HG03575 (cell line): ENCODE measurements at regions not wholly inside any gene's neighbourhood (a gene's known extent, or its start where the extent isn't known, plus 50 kb on each side); places are given as distances from the start of the nearest gene placed in this dataset.

ENCODE experiments used
- ATAC-seq: cut with Tn5 transposase; IDR thresholded peaks from one replicate; pipeline ENCODE4 v1.9.1; 2021; ENCODE audit not compliant: unreplicated experiment, insufficient number of reproducible peaks, low FRiP score; ENCODE audit errors: extremely low read depth

DNA sequence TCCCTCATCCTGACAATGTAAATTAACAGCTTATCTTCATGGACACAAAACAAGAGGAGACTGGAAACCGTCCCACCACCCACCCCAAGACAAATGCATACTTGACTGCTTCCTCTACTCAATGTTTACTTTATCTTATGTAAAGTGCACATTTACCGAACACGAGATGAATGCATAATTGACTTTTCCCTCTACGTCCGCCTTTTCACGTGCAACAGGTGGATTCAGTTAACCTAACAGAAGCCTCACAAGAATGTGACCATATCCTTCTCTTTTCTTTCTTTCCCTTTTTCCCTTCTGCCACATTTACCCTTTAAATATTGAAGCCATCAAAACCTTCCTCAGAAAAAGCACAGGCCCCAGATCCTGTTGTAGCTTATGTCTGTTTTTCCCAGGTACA is 468.0 kb downstream of the UQCRFS1 start:
- no peak for ATAC-seq

DNA sequence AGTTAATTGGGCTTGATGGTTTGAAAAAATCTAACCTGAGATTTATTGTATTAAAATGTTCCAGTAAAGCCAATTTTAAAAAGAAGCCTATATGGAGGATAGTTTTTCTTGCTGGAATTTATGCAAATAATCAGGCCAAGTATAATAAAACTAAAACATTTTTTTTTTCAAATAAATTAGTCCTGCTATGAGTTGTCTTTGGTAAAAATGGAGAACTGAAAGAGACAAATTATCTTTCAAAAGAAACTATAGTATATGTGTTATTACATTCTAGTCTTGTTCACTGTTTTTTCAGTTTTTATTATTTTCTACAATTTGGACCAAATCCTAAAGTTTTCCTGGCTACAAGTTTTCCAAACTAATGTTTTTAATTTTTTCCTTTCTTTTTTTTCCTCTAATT is 468.9 kb downstream of the UQCRFS1 start:
- ATAC-seq: no peak

DNA sequence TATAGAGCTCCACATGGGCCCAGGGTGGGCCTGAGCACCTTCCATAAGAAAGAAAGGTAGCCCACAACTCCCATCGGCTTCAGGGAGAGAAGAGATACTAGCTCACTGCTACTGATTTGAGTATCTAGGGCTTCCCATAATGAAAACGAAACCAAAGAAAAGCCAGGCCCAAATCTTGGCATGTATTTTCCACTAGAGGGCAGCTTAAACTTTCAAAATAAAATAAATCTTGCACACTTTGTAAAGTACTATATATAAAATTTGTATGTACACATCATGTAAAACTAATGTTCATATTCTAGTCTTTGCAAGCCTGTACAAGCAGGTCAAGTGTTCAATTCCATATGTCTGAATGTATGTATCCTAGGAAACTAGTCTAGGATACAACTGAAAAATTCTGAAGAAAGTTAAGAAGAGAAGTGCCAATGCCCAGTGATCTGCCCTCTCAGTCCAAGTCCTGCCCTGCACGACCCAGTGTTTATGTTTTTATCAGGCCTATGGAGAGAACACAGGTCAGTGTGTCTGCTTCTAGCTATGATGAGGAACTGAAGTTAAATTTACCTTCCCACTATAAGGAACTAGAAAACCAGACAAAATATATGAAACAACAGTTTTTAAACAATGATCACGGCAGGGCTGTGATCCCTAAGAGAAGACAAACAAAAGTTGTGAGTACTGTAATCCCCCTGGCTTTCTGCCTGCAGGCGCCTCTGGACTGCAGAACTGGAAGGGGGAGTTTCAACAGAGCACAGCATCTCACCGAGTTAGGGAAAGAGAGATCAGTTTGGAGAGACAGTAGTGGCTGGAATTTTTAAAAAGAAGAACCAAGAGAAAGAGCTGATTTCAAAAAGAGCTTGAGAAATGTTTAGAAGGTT is 475.7 kb downstream of the UQCRFS1 start:
- no peak for ATAC-seq

DNA sequence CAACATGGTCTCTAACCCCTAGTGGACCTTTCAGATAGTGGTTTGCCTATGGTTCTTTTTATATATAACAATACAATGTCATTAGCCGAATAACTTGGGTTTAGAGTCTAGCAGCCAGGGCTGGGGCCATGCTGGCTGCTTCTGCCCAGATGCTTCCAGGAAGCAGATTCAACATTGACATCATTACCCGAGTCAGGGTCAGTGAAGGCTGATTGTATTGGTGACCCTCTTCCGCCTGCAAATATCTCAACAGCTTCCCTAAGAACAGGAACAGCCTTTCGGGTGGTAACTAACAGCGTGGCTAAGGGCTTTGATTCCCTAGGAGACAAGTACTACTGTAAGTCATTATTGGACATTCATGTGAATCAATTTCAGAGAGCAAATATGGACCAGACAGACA is 476.4 kb downstream of the UQCRFS1 start:
- ATAC-seq: no peak

DNA sequence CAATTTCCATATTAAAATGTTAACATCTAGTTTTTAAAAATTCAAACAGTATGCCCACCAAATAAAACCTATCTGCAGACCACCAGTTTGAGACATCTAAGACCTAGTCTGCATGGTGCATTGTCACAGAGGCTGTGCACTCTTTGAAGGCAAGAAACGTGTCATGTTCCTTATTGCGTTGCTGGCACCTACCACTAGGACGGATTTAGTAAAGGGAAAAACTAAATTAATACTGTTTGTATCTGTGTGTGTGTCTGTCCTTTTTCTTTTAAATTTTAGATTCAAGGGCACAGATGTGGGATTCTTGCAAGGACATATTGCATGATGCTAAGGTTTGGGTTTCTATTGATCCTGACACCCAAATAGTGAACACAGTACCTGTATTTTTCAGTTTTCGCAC is 481.4 kb downstream of the UQCRFS1 start:
- no peak for ATAC-seq

DNA sequence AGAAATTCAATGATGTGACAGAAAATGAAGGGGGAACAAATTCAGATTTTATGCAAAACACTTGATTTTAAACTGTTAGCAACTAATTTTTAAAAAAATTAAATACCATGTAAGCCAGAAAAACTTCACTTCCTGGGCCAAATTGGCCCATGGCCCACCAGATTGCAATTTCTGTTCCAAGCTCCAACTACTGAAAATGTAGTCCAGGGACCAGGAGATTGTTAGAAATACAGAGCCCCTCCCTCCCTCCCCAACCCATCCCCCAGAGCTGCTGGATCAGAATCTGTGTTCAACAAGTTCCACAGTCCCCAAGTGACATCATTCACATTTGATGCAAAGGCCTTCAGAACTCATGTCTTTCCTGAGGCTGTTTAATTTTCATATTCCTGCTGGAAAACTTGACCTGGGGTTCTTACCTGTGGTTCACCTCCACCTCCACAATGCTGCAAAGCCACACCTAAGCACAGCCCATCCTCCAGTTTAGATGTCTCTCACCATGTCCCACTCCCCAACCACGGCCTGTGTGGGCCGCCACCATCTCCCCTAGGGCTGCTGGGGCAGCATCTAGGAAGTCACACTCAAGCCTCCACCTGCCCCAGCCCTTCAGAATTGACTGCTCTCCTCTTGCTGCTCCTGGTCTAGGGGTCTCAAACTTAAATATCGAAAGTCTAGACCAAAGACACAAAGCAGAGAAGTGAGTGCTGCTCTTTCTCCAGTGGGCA is 482.0 kb downstream of the UQCRFS1 start:
- no peak for ATAC-seq

DNA sequence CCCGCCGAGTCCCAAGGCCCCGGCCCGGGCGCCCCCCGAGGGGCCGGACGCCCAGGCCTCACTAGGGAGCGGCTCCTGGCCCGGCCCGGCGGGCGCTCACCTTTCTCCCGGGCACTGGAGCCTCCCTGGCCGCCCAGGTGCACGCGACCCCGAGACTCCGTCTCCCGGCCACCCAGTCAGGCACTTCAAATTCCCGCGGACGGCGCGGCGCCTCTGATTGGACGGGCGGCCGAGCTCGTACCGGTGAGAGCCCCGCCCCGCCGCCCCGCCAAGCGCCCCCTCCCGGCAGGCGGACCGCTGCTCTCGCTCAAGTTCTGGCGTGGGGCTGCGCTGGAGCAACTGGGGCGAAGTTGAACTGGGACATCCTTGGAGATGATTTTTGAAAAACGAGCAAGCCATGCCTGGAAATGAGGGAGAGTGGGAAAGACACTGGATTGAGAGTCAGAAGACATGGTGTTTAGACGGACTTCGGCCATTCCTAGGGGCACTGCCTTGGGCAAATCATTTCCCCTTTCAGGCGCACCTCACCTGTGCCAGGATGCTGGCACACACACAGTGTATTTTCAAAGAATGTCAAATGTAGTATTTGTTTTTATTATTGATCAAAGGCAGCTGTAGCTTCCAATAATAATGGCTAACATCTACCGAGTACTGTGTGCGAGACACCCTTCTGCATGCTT is 485.3 kb downstream of the UQCRFS1 start:
- no peak for ATAC-seq

DNA sequence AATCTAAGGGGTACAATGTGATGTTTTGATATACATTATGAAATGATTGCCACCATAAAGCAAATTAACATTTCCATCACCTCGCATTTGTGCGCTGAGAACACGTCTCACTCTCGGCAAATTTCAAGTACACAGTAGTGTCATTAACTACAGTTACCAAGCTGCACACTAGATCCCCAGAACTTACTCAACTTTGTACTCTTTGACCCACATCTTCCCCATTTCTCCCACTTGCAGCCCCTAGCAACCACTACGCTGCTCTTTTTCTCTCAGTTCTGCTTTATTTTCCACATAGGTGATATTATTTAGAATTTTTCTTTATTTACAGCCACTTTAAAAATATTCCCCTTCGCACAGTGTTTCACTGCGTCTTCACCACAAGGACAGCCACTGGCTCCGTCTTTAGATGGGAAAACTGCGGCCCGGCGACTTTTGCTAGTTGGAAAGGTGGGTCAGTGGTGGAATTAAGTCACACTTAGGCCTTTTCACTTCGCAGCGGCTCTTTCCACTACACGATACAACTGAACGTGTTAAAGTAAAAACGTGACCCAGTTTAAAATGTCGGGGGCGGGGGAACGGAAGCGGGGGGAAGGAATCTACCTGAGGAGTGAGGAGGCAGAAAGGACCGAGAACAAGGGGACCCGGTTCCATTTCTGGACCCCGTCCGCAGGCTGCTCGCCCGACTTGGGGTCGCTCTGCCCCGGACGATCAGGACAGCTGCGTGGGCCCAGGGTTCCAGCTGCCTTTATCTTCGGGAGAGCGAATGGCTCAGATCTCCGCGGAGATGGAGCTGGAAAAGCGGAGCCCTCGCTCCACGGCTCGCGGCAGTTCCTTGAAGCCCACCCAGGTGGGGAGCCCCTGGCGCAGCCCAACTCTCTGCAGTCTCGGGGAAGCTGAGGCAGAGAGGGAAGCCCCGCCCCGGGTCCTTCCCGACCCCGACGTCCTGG is 486.1 kb downstream of the UQCRFS1 start:
- ATAC-seq: no peak

DNA sequence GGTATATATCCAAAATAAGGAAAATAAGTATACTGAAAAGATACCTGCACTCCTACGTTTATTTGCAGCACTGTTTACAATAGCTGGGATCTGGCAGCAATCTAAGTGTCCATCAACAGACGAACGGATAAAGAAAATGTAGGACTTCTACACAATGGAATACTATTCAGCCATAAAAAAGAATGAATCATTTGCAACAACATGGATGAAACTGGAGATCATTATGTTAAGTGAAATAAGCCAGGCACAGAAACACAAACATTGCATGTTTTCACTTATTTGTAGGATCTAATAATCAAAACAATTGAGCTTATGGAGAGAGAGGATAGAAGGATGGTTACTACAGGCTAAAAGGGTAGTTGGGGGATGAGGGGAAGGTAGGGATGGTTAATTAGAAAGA is 494.0 kb downstream of the UQCRFS1 start:
- no peak for ATAC-seq

DNA sequence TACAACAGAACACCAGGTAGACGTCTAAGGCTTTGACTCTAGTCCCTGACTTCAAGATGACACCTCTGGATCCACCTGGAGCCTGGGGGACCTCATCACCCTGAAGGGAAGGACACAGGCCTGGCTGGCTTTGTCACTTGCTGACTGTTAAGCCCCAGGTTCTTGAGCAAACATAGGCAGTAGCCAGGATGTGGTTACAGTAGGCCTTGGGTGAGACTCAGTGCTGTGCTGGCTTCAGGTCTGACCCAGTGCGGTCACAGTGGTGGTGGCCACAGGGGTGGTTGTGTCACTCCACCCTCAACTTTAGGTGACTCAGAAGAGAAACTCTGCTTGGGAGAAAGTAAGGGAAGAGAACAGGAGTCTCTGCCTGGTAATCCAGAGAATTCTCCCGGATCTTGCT is 497.8 kb downstream of the UQCRFS1 start:
- ATAC-seq: no peak

DNA sequence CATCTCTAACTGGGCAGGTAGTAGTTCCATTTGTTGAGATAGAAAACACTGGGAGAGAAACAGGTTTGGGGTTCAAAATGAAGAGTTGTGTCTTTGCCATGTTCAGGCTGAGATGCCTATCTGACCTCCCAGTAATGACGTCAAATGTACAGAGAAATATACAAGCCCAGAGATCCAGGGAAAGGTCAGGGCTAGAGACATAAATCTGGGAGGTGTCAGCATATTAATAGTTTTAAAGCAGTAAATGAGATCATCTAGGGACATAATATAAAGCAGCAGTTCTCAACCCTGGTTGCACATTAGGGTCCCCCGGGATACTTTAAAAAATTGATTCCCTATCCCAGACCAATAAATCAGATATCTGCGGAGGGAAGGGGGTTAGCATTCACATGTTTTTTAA is 501.5 kb downstream of the UQCRFS1 start:
- ATAC-seq: no peak

DNA sequence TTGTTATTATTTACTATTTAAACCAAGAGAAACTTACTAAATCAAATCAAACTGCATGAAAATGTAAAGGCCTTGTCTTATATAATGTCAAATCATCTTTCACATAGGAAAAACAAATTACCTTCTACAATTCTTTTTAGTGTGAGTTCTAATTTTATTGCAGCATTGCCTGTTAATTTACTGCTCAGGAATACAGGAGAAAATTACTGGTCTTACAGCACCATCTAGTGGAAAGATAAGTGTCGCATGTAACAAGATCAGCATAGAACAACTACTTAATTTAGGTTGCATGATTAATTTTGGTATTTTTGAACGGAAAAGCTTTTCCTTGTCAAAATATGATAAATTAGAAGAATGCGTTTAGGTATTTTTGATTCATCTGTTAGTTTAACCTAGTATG is 502.7 kb downstream of the UQCRFS1 start:
- ATAC-seq: no peak

DNA sequence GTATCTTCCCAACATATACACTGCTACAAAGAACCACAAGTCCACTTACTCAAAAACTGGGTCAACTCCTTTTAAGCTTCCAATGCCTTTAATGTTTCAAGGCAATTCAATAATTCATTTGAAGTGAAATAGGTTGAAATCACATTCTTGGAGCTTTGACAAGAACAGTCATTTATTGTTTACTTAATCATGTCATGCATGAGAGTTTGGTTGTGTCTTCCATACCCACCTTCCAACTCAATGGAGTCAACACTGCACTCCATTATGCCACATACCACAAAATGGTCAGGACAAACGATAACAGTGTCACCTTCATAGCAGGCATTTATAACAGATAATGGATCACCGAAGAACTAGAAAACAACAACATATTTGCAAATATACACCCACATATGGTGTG is 506.3 kb downstream of the UQCRFS1 start:
- ATAC-seq: no peak

DNA sequence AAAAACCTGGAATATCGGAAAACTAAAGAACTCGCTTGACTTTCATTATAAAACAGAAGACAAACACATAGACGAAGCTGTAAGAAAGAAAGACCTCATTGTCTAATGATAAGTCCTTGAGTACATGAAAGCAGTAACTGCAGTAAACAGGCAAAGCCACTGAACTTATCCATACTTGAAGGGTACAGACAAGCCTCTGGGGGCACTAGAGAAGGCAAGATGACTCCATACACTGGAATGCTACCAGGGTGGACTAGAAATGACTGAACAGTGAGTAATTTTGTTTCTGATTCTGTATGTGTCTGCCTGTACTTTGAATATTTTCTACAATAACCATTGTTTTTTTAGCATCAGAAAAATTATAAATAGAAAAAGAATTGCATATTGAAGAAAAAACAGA is 507.9 kb downstream of the UQCRFS1 start:
- no peak for ATAC-seq

DNA sequence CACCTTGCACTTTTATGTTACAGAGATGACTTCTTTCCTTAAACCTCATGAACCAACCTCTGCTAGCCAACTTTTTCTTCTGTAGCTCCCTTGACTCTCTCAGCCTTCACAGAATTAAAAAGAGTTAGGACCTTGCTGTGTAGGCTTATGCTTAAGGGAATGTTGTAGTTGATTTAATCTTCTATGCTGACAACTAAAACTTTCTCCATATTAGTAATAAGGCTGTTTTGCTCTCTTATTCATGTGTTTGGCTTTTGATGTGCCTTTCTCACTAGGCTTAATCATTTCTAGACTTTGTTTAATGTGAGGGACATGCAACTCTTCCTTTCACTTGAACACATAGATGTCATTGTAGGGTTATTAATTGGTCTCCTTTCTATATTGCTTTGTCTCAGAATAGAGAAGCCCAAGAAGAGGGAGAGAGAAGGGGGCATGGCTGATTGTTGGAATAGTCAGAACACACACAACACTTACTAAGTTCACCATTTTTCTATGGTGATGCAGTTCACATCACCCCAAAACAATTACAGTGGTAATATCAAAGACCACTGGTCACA is 509.5 kb downstream of the UQCRFS1 start:
- ATAC-seq: no peak

DNA sequence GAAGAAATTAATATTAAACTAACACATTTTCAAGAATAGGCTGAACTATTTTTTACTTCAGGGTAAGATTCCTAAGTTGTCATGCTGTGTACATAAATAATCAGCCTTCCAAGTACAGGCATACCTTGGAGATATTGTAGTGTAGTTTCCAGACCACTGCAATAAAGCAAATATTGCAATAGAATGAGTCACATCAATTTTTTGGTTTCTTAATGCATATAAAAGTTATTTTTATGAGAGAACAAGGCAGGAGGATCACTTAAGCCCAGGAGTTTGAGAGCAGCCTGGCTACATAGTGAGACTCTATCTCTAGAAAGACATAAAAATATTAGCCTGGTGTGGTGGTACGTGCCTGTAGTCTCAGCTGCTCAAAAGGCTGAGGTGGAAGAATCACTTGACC is 511.5 kb downstream of the UQCRFS1 start:
- ATAC-seq: no peak

DNA sequence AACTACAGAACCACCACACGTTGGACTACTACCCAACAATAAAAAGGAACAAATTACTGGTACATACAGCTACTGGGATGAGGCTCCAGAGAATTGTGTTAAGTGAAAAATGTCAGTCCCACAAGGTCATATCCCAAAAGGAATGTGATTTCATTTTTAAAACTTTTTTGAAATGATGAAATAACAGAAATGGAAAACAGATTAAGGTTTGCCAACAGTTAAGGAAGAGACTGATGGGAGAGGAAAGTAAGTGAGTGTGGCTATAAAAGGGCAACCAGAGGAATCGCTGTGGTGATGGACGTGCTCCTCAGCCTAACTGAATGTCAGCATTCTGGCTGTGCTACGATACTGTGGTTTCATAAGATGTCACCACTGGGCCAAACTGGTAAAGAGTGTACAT is 512.8 kb downstream of the UQCRFS1 start:
- no peak for ATAC-seq

DNA sequence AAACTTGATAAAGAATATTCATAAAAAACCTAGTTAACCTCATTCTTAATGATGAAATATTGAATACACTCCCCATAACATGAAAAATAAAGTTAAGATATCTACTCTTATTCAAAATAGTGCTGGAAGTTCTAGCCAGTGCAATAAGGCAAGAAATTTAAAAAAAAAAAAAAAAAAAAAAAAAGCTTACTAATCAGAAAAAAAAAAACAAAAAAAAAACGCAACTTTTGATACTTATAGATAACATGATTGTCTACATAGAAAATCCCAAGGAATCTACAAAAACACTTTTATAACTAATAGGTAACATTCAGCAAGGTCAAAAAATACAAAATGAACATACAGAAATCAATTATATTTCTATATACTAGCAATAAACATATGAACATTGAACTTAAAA is 515.6 kb downstream of the UQCRFS1 start:
- no peak for ATAC-seq

DNA sequence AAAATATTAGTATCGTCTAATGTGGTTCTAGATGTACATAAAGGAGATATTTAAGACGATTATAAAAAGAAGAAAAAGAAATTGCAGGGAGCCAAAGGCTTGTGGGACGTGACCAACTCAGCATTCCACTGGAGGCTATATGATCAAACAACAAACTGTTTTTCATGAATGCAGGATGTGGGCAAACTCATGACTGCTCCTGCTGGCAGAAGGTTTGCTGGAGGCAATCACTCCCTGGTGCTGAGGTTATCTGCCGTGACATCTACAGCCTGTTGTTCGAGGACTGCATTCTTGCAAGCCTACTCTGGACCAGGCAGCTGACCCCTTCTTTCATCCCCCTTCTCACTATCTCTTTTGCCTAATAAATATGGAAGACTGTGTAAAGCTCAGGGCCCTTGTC is 518.1 kb downstream of the UQCRFS1 start:
- ATAC-seq: no peak
